Ishikawa (cell line): ENCODE measurements at regions not wholly inside any gene's neighbourhood (a gene's known extent, or its start where the extent isn't known, plus 50 kb on each side); places are given as distances from the start of the nearest gene placed in this dataset.

ENCODE experiments used
- CEBPB ChIP-seq: IDR thresholded peaks from 2 replicates; pipeline ENCODE4 v1.6.1; 2012
- CREB1 ChIP-seq: IDR thresholded peaks from 2 replicates; pipeline ENCODE4 v1.6.1; 2012; ENCODE audit warnings: low read depth
- EGR1 ChIP-seq: IDR thresholded peaks from 2 replicates; pipeline ENCODE4 v1.6.1; 2012
- EP300 ChIP-seq: IDR thresholded peaks from 2 replicates; pipeline ENCODE4 v1.6.1; 2012; ENCODE audit warnings: borderline replicate concordance
- NFIC ChIP-seq: IDR thresholded peaks from 2 replicates; pipeline ENCODE4 v1.6.1; 2012
- RAD21 ChIP-seq: IDR thresholded peaks from 2 replicates; pipeline ENCODE4 v1.6.1; 2012; ENCODE audit warnings: low read depth
- REST ChIP-seq: IDR thresholded peaks from 2 replicates; pipeline ENCODE4 v1.6.1; 2012; ENCODE audit warnings: low read depth, mild to moderate bottlenecking
- TAF1 ChIP-seq: IDR thresholded peaks from 2 replicates; pipeline ENCODE4 v1.6.1; 2012; ENCODE audit warnings: low read depth, mild to moderate bottlenecking
- TCF12 ChIP-seq: IDR thresholded peaks from 2 replicates; pipeline ENCODE4 v1.6.1; 2012; ENCODE audit warnings: low read depth
- YY1 ChIP-seq: IDR thresholded peaks from 2 replicates; pipeline ENCODE4 v1.6.1; 2012; ENCODE audit warnings: low read depth
- ZBTB7A ChIP-seq: IDR thresholded peaks from 2 replicates; pipeline ENCODE4 v1.6.1; 2012; ENCODE audit warnings: low read depth
- TF ChIP-seq, protein P1 (sequence below): IDR thresholded peaks from 2 replicates; pipeline ENCODE4 v1.6.1; 2012
- TF ChIP-seq, protein P2 (sequence below): IDR thresholded peaks from 2 replicates; pipeline ENCODE4 v1.6.1; 2012

DNA sequence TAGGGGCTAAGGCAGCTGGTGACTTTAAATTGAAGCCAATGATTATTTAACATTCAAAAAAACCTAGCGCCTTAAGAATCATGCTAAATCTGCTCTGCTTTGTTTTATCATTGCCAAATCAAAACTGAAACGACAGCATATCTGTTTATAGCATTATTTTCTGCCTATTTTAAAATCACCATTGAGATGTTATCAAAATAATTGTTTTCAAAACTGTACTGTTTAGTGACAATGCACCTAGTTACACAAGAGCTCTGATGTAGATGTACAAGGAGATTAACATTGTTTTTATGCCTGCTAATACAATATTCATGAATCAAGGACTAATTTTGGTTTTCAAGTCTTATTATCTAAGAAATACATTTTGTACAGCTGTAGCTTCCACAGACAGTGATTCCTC, 1521.3 kb downstream of the AMY1C start:
- TF ChIP-seq YY1 (no peak), EP300 (no peak), TAF1 (no peak), TCF12 (no peak), EGR1 (no peak), REST (no peak), ZBTB7A (no peak), CREB1 (no peak), RAD21 (no peak), CEBPB (no peak), NFIC (no peak)
- TF ChIP-seq, protein P1, sequence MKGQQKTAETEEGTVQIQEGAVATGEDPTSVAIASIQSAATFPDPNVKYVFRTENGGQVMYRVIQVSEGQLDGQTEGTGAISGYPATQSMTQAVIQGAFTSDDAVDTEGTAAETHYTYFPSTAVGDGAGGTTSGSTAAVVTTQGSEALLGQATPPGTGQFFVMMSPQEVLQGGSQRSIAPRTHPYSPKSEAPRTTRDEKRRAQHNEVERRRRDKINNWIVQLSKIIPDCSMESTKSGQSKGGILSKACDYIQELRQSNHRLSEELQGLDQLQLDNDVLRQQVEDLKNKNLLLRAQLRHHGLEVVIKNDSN = no peak
- TF ChIP-seq, protein P2, sequence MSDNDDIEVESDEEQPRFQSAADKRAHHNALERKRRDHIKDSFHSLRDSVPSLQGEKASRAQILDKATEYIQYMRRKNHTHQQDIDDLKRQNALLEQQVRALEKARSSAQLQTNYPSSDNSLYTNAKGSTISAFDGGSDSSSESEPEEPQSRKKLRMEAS = no peak
